ENCODE measurements at regions not wholly inside any gene's neighbourhood (a gene's known extent, or its start where the extent isn't known, plus 50 kb on each side); places are given as distances from the start of the nearest gene placed in this dataset.

- no peak for DNase-seq (ENCODE audit: low read depth)
- TF ChIP-seq CTCF (conservative IDR thresholded peaks at IDR 0.05; ENCODE audit: low read length) = no peak
- H3K4me3 ChIP-seq (ENCODE audit: low read length) = no peak overlapping the region
Observed at GRCh38 chr5:136605638-136606037, 240.3 kb upstream of the TRPC7 start.

- no peak overlapping the region for H3K4me3 ChIP-seq (ENCODE audit: low read length)
- no peak for TF ChIP-seq CTCF (conservative IDR thresholded peaks at IDR 0.05; ENCODE audit: low read length)
- DNase-seq (ENCODE audit: low read depth) = no peak
Observed at GRCh38 chr5:136600306-136600705, 235.0 kb upstream of the TRPC7 start.

DNA sequence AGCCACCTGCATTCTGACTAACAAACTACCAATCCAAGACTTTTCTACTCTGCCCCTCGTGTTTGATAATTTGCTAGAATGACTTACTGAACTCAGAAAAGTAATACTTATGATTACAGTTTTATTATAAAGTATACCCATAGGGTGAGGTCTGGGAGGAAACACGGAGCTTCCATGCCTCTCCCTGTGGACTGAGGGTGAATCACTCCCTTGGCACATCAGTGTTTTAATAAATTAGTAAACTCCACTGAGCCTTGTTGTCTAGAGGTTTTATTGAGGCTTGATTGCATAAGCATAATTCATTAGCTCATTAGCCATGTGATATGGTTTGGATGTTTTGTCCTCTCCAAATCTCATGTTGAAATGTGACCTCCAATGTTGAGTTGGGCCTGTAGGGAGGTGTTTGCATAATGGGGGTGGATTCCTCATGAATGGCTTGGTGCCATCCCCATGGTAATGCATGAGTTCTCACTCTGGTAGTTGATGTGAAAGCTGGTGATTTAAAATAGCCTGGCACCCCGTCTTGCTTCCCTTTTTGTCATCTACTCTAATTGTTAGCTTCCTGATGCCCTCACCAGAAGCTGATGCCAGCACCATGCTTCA is 233.6 kb upstream of the TRPC7 start:
- no peak for TF ChIP-seq CTCF (conservative IDR thresholded peaks at IDR 0.05; ENCODE audit: low read length)
- DNase-seq (ENCODE audit: low read depth) = no peak

DNA sequence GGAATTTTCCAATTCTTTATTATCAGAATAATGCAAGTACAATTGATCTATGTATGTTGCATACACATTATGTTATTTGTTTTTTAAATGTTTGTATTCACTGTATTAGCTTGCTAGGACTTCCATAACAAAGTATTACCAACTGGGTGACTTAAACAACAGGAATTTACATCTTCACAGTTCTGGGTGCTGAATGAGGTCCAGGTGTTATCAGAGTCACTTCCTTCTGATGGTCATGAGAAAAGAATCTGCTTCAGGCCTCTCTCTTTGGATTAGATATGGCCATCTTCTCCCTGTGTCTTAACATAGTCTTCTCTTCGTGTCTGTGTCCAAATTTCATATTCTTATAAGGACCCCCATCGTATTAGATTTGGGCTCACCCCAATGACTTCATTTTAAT is 229.1 kb upstream of the TRPC7 start:
- no peak for DNase-seq (ENCODE audit: low read depth)
- no peak overlapping the region for H3K4me3 ChIP-seq (ENCODE audit: low read length)
- no peak for TF ChIP-seq CTCF (conservative IDR thresholded peaks at IDR 0.05; ENCODE audit: low read length)

More for the DNA sequence above, 233.6 kb upstream of the TRPC7 start:
- H3K4me3 ChIP-seq (ENCODE audit: low read length) = no peak overlapping the region

GRCh38 chr5:136590581-136590980 is 225.2 kb upstream of the TRPC7 start:
- H3K4me3 ChIP-seq (ENCODE audit: low read length) = no peak overlapping the region
- TF ChIP-seq CTCF (conservative IDR thresholded peaks at IDR 0.05; ENCODE audit: low read length) = no peak
- no peak for DNase-seq (ENCODE audit: low read depth)

DNA sequence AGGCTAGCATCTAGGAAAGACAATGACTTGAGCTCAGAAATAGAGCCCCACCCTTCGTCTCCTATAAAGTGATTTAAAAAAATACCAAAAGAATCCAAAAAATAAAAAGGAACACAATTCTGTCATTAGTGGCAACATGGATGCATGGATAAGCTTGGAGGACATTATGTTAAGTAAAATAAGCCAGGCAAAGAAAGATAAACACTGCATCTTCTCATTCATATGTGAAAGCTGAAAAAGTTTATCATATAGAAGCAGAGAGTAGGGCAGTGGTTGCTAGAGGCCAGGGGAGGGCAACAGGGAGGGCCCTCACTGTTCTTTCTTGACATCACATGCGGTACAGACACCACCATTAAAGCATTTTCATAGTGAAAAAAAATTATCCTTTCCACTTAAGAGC is 220.9 kb upstream of the TRPC7 start:
- no peak for TF ChIP-seq CTCF (conservative IDR thresholded peaks at IDR 0.05; ENCODE audit: low read length)
- H3K4me3 ChIP-seq (ENCODE audit: low read length) = no peak overlapping the region
- no peak for DNase-seq (ENCODE audit: low read depth)

DNA sequence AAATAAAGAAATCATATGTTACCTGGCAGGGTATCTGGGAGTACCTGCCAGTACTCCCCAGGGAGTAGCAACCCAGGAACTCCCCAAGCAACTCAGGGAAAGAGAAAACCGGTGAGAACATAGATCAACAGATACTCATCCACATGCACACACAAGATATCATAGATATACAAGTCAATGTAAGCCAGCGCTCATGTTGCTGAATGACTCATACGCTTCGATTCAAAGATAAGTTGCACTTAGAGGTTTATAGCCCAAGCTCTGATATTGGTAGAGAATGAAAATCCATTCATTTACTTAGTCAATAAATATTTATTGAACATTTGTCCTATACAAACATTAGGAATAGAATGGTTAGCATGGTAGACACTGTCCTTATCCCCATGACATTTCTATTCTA is 219.1 kb upstream of the TRPC7 start:
- no peak overlapping the region for H3K4me3 ChIP-seq (ENCODE audit: low read length)
- TF ChIP-seq CTCF (conservative IDR thresholded peaks at IDR 0.05; ENCODE audit: low read length) = no peak
- DNase-seq (ENCODE audit: low read depth) = no peak

Data from AG10803 (cell line).